ENCODE measurements at regions not wholly inside any gene's neighbourhood (a gene's known extent, or its start where the extent isn't known, plus 50 kb on each side); places are given as distances from the start of the nearest gene placed in this dataset.
"Not testable (repeated sequence)": the region's sequence is repeated elsewhere in the genome, so short reads cannot be mapped to it uniquely, and the experiment has no call there.

DNA sequence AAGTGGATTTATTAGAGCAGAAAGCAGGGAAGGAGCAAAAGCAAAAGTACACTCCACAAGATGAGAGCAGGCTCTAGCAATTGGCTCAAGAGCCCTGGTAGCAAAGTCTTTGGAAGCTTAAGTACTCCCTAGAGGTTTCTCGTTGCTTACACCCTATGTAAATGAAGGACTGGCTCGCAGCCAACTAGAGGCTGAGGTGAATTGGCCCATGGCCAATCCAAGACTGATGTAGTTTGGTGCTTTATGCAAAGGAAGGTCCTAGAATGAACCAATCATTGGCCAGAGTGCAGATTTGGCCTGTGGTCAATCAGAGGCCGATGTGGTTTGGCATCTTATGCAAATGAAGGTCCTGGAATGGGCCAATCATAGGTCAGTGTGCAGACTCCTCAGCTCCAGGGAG, 191.3 kb upstream of the ARID1B start:
- peaks cover 4% of the 10 kb centered on the region for H3K4me1 ChIP-seq (ENCODE audit: control insufficient read depth, extremely low read depth, insufficient read depth, low read length)
- H3K9me1 ChIP-seq (ENCODE audit: control insufficient read depth, extremely low read depth, insufficient read depth, low read length): no peaks in the 10 kb centered on the region
- no peaks in the 10 kb centered on the region for H3K79me2 ChIP-seq (ENCODE audit: control insufficient read depth, insufficient read depth, low read length)
- dilution Hi-C loops (cut with MboI; ENCODE audit: extremely low pct_ligation_motif_present, low sequenced_read_pairs): no loop called here
- no peak overlapping the region for H3K27ac ChIP-seq (ENCODE audit: control insufficient read depth, insufficient read depth, low read length)
- no peaks in the 10 kb centered on the region for H3K27me3 ChIP-seq (ENCODE audit: control insufficient read depth, extremely low read depth, insufficient read depth, low read length)
- H3K4me2 ChIP-seq (ENCODE audit: control insufficient read depth, extremely low read depth, insufficient read depth, low read depth, low read length): no peak overlapping the region
- DNase-seq (ENCODE audit: low read depth, low spot score): no peak
- no peak for FAIRE-seq
- H3K4me3 ChIP-seq (ENCODE audit: control insufficient read depth in 2 of 3, extremely low read depth in 1 of 3, insufficient read depth in 2 of 3, low read depth in 1 of 3, low read length in 3 of 3): no peak overlapping the region
- no peaks in the 10 kb centered on the region for H3K36me3 ChIP-seq (ENCODE audit: control insufficient read depth in 2 of 2, extremely low read depth in 1 of 2, insufficient read depth in 2 of 2, low read length in 2 of 2)
- no peak for TF ChIP-seq EZH2 (IDR thresholded peaks at IDR 0.05; ENCODE audit: low read length)
- TF ChIP-seq, protein P1, sequence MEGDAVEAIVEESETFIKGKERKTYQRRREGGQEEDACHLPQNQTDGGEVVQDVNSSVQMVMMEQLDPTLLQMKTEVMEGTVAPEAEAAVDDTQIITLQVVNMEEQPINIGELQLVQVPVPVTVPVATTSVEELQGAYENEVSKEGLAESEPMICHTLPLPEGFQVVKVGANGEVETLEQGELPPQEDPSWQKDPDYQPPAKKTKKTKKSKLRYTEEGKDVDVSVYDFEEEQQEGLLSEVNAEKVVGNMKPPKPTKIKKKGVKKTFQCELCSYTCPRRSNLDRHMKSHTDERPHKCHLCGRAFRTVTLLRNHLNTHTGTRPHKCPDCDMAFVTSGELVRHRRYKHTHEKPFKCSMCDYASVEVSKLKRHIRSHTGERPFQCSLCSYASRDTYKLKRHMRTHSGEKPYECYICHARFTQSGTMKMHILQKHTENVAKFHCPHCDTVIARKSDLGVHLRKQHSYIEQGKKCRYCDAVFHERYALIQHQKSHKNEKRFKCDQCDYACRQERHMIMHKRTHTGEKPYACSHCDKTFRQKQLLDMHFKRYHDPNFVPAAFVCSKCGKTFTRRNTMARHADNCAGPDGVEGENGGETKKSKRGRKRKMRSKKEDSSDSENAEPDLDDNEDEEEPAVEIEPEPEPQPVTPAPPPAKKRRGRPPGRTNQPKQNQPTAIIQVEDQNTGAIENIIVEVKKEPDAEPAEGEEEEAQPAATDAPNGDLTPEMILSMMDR (optimal IDR thresholded peaks at IDR 0.05 in 1 of 3, IDR thresholded peaks at IDR 0.05 in 1 of 3, conservative IDR thresholded peaks at IDR 0.05 in 1 of 3; ENCODE audit: extremely low read depth in 1 of 3, insufficient read depth in 2 of 3, low read length in 3 of 3): no peak
- no peak overlapping the region for H2AFZ ChIP-seq (ENCODE audit: control insufficient read depth, low read length)
- no peak overlapping the region for H3K9ac ChIP-seq (ENCODE audit: control insufficient read depth, extremely low read depth, insufficient read depth, low read length)
- H4K20me1 ChIP-seq (ENCODE audit: control insufficient read depth, extremely low read depth, insufficient read depth, low read length): no peaks in the 10 kb centered on the region
- no peaks in the 10 kb centered on the region for H3K9me3 ChIP-seq (ENCODE audit: control insufficient read depth, low read depth, low read length)

DNA sequence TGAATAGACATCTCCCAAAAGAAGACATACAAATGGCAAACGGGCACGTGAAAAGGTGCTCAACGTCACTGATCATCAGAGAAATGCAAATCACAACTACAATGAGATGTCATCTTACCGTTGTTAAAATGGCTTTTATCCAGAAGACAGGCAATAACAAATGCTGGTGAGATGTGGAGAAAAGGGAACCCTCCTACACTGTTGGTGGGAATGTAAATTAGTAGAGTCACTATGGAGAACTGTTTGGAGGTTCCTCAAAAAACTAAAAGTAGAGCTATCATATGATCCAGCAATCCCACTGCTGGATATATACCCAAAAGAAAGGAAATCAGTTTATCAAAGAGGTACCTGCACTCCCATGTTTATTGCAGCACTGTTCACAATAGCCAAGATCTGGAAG, 193.1 kb upstream of the ARID1B start:
- H4K20me1 ChIP-seq (ENCODE audit: control insufficient read depth, extremely low read depth, insufficient read depth, low read length); dilution Hi-C loops (cut with MboI; ENCODE audit: extremely low pct_ligation_motif_present, low sequenced_read_pairs); H2AFZ ChIP-seq (ENCODE audit: control insufficient read depth, low read length); H3K36me3 ChIP-seq (ENCODE audit: control insufficient read depth in 2 of 2, extremely low read depth in 1 of 2, insufficient read depth in 2 of 2, low read length in 2 of 2); H3K9ac ChIP-seq (ENCODE audit: control insufficient read depth, extremely low read depth, insufficient read depth, low read length); DNase-seq (ENCODE audit: low read depth, low spot score); FAIRE-seq; H3K4me3 ChIP-seq (ENCODE audit: control insufficient read depth in 2 of 3, extremely low read depth in 1 of 3, insufficient read depth in 2 of 3, low read depth in 1 of 3, low read length in 3 of 3); H3K4me1 ChIP-seq (ENCODE audit: control insufficient read depth, extremely low read depth, insufficient read depth, low read length); H3K27ac ChIP-seq (ENCODE audit: control insufficient read depth, insufficient read depth, low read length); H3K9me1 ChIP-seq (ENCODE audit: control insufficient read depth, extremely low read depth, insufficient read depth, low read length); H3K4me2 ChIP-seq (ENCODE audit: control insufficient read depth, extremely low read depth, insufficient read depth, low read depth, low read length); H3K9me3 ChIP-seq (ENCODE audit: control insufficient read depth, low read depth, low read length); H3K79me2 ChIP-seq (ENCODE audit: control insufficient read depth, insufficient read depth, low read length); H3K27me3 ChIP-seq (ENCODE audit: control insufficient read depth, extremely low read depth, insufficient read depth, low read length): not testable (repeated sequence)

DNA sequence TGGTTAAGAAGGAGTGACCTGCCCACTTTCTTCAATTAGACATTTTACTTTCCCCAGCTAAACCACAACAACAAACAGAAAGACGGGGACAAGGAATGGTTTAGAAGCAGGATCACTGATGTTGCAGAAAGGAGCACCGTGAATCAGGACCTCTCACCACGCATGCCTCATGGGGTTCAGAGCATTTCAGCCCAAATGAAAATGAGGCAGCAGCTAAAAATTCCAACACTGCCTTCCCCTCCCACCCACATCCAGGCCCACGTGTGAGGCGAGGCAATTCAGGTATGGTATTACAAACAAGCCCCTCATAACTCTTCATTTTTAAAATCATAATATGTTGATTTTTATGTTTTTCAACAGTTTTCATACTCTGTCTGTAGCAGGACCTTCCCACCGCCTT, 194.1 kb upstream of the ARID1B start:
- DNase-seq (ENCODE audit: low read depth, low spot score): no peak
- no peaks in the 10 kb centered on the region for H4K20me1 ChIP-seq (ENCODE audit: control insufficient read depth, extremely low read depth, insufficient read depth, low read length)
- TF ChIP-seq EZH2 (IDR thresholded peaks at IDR 0.05; ENCODE audit: low read length): no peak
- TF ChIP-seq, protein P1 (optimal IDR thresholded peaks at IDR 0.05 in 1 of 3, IDR thresholded peaks at IDR 0.05 in 1 of 3, conservative IDR thresholded peaks at IDR 0.05 in 1 of 3; ENCODE audit: extremely low read depth in 1 of 3, insufficient read depth in 2 of 3, low read length in 3 of 3): no peak
- no peak overlapping the region for H3K4me3 ChIP-seq (ENCODE audit: control insufficient read depth in 2 of 3, extremely low read depth in 1 of 3, insufficient read depth in 2 of 3, low read depth in 1 of 3, low read length in 3 of 3)
- peaks cover 4% of the 10 kb centered on the region for H3K4me1 ChIP-seq (ENCODE audit: control insufficient read depth, extremely low read depth, insufficient read depth, low read length)
- no peak for FAIRE-seq
- H3K79me2 ChIP-seq (ENCODE audit: control insufficient read depth, insufficient read depth, low read length): no peaks in the 10 kb centered on the region
- H3K9me1 ChIP-seq (ENCODE audit: control insufficient read depth, extremely low read depth, insufficient read depth, low read length): no peaks in the 10 kb centered on the region
- no peak overlapping the region for H3K9ac ChIP-seq (ENCODE audit: control insufficient read depth, extremely low read depth, insufficient read depth, low read length)
- no peak overlapping the region for H2AFZ ChIP-seq (ENCODE audit: control insufficient read depth, low read length)
- dilution Hi-C loops (cut with MboI; ENCODE audit: extremely low pct_ligation_motif_present, low sequenced_read_pairs): no loop called here
- H3K27me3 ChIP-seq (ENCODE audit: control insufficient read depth, extremely low read depth, insufficient read depth, low read length): no peaks in the 10 kb centered on the region
- H3K36me3 ChIP-seq (ENCODE audit: control insufficient read depth in 2 of 2, extremely low read depth in 1 of 2, insufficient read depth in 2 of 2, low read length in 2 of 2): no peaks in the 10 kb centered on the region
- H3K27ac ChIP-seq (ENCODE audit: control insufficient read depth, insufficient read depth, low read length): no peak overlapping the region
- H3K4me2 ChIP-seq (ENCODE audit: control insufficient read depth, extremely low read depth, insufficient read depth, low read depth, low read length): no peak overlapping the region
- no peaks in the 10 kb centered on the region for H3K9me3 ChIP-seq (ENCODE audit: control insufficient read depth, low read depth, low read length)

All from keratinocyte (primary cell).